BLaER1 (cell line): ENCODE measurements at regions not wholly inside any gene's neighbourhood (a gene's known extent, or its start where the extent isn't known, plus 50 kb on each side); places are given as distances from the start of the nearest gene placed in this dataset.

Experiments used
- H3K27ac ChIP-seq: shearing (Covaris generic); formaldehyde crosslinking; 2 replicates; pipeline ENCODE4 v1.8.1; 2022
- H3K27me3 ChIP-seq: shearing (Covaris generic); formaldehyde crosslinking; 2 replicates; pipeline ENCODE4 v1.8.1; 2022
- H3K36me3 ChIP-seq: shearing (Covaris generic); formaldehyde crosslinking; 2 replicates; pipeline ENCODE4 v1.8.1; 2022
- H3K4me1 ChIP-seq: shearing (Covaris generic); formaldehyde crosslinking; 2 replicates; pipeline ENCODE4 v1.8.1; 2022
- H3K4me2 ChIP-seq: shearing (Covaris generic); formaldehyde crosslinking; 2 replicates; pipeline ENCODE4 v1.8.1; 2022
- H3K4me3 ChIP-seq: shearing (Covaris generic); formaldehyde crosslinking; 2 replicates; pipeline ENCODE4 v1.8.1; 2022
- H3K9ac ChIP-seq: shearing (Covaris generic); formaldehyde crosslinking; 2 replicates; pipeline ENCODE4 v1.8.1; 2022
- H3K9me3 ChIP-seq: shearing (Covaris generic); formaldehyde crosslinking; 2 replicates; pipeline ENCODE4 v1.8.1; 2022
- H4K20me1 ChIP-seq: shearing (Covaris generic); formaldehyde crosslinking; 2 replicates; pipeline ENCODE4 v1.8.1; 2022
- Cebpa-rat ChIP-seq: shearing (Covaris generic); IDR thresholded peaks from 2 replicates; pipeline ENCODE4 v1.8.1; 2022

DNA sequence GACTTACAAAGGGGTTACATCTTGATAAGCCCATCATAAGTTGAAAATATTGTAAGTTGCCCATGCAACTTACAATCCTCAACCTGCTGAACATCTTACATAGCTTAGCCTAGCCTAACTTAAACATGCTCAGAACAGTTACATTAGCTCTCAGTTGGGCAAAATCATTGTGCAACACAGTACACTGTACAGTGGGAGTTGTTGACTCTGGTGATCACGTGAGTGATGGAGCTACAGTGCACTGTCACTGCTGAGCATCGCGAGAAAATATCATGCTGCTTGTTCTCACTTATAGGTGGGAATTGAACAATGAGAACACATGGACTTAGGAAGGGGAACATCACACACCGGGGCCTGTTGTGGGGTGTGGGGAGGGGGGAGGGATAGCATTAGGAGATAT, 214.9 kb upstream of the ZMIZ1 start:
- H3K4me2 ChIP-seq = no peak overlapping the region
- no peaks in the 10 kb centered on the region for H3K4me1 ChIP-seq
- H3K4me3 ChIP-seq = no peak overlapping the region
- no peaks in the 10 kb centered on the region for H3K36me3 ChIP-seq
- no peaks in the 10 kb centered on the region for H3K27me3 ChIP-seq
- TF ChIP-seq Cebpa-rat = no peak
- no peaks in the 10 kb centered on the region for H4K20me1 ChIP-seq
- H3K27ac ChIP-seq = no peak overlapping the region
- H3K9ac ChIP-seq = no peak overlapping the region
- no peaks in the 10 kb centered on the region for H3K9me3 ChIP-seq

DNA sequence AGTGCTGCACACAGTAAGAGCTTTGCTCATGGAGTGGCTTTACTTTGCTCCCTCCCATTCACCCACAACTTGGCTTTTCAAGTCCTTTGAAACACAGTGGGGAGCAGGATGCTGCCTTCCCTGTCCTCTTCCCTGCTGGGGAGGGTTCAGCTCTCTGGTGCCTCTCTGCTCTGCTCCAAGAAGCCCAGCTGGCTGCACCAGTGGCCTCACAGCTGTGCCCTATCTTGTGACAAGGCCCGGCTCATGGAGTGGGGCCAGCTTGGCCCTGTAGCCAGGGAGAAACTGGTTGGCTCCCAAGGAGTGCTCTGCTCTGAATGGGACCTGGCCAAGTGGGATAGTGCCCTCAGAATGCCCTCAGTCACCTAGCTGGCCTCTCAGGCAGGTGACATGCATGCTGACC, 212.3 kb upstream of the ZMIZ1 start:
- no peaks in the 10 kb centered on the region for H3K27me3 ChIP-seq
- no peaks in the 10 kb centered on the region for H3K36me3 ChIP-seq
- H3K9me3 ChIP-seq = no peaks in the 10 kb centered on the region
- no peaks in the 10 kb centered on the region for H3K4me1 ChIP-seq
- no peak overlapping the region for H3K27ac ChIP-seq
- no peak overlapping the region for H3K4me2 ChIP-seq
- no peak overlapping the region for H3K4me3 ChIP-seq
- H4K20me1 ChIP-seq = no peaks in the 10 kb centered on the region
- no peak for TF ChIP-seq Cebpa-rat
- no peak overlapping the region for H3K9ac ChIP-seq

DNA sequence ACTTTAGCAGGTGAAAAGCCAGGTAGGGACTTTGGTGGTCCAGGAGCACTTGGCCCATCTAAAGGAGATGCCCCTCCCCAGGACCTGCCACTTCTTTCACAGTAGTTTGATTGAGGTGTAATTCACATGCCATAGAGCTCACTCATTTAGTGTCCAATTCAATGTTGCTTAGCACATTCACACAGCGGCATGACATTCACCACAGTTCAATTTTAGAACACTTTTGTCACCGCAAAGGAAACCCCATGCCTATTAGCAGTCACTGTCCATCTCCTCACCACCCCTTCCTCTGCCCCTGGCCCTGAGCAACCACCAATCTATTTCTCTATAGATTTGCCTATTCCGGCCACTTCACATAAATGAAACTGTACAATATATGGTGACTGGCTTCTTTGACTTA, 211.6 kb upstream of the ZMIZ1 start:
- no peaks in the 10 kb centered on the region for H3K4me1 ChIP-seq
- H3K9ac ChIP-seq = no peak overlapping the region
- no peaks in the 10 kb centered on the region for H3K9me3 ChIP-seq
- H3K36me3 ChIP-seq = no peaks in the 10 kb centered on the region
- no peak overlapping the region for H3K27ac ChIP-seq
- H3K27me3 ChIP-seq = no peaks in the 10 kb centered on the region
- no peak overlapping the region for H3K4me3 ChIP-seq
- no peak for TF ChIP-seq Cebpa-rat
- no peak overlapping the region for H3K4me2 ChIP-seq
- H4K20me1 ChIP-seq = no peaks in the 10 kb centered on the region

DNA sequence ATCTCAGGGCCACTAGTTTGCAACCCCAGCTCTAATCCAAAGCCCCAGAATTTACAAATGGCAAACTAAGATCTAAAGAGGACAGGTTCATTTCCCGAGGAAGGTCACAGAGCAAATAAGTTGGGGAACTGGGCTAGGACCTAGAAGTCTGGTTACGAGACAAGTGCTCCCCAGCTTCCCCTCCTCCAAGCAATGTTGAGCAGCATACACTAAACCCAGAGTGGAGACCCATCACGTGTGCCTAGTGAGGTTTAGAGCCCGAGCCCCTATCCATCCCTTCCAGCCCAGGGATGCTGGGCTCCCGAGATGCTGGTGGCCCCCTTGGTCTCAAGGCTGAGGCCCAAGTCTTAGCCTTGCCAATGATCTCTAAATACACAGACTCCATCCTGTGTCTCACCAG, 209.5 kb upstream of the ZMIZ1 start:
- no peaks in the 10 kb centered on the region for H4K20me1 ChIP-seq
- H3K9ac ChIP-seq = no peak overlapping the region
- H3K4me2 ChIP-seq = no peak overlapping the region
- H3K4me3 ChIP-seq = no peak overlapping the region
- no peaks in the 10 kb centered on the region for H3K9me3 ChIP-seq
- no peaks in the 10 kb centered on the region for H3K36me3 ChIP-seq
- H3K4me1 ChIP-seq = no peaks in the 10 kb centered on the region
- no peak for TF ChIP-seq Cebpa-rat
- H3K27me3 ChIP-seq = no peaks in the 10 kb centered on the region
- no peak overlapping the region for H3K27ac ChIP-seq

DNA sequence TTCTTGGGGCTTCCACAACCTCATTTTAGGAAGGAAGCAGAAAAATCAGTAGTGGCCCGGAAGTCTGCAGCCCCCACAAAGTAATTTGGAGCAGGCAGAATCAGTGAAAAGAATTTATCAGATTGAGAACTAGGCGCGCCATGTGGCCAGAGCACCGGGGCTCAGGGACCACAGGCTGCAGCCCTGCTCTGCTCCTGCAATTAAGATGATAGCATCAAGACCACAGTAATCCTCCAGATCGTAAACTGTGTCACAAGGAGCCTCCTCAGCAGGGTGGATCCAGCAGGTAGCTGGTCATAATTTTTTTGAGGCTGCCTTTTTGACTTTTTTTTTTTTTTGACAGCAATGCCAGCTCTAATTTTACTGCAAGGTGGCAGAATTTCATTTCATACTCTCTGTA, 209.0 kb upstream of the ZMIZ1 start:
- H3K9ac ChIP-seq = no peak overlapping the region
- no peaks in the 10 kb centered on the region for H3K4me1 ChIP-seq
- no peaks in the 10 kb centered on the region for H3K27me3 ChIP-seq
- H3K4me3 ChIP-seq = no peak overlapping the region
- H3K9me3 ChIP-seq = no peaks in the 10 kb centered on the region
- H3K4me2 ChIP-seq = no peak overlapping the region
- no peak overlapping the region for H3K27ac ChIP-seq
- H3K36me3 ChIP-seq = no peaks in the 10 kb centered on the region
- no peak for TF ChIP-seq Cebpa-rat
- no peaks in the 10 kb centered on the region for H4K20me1 ChIP-seq

DNA sequence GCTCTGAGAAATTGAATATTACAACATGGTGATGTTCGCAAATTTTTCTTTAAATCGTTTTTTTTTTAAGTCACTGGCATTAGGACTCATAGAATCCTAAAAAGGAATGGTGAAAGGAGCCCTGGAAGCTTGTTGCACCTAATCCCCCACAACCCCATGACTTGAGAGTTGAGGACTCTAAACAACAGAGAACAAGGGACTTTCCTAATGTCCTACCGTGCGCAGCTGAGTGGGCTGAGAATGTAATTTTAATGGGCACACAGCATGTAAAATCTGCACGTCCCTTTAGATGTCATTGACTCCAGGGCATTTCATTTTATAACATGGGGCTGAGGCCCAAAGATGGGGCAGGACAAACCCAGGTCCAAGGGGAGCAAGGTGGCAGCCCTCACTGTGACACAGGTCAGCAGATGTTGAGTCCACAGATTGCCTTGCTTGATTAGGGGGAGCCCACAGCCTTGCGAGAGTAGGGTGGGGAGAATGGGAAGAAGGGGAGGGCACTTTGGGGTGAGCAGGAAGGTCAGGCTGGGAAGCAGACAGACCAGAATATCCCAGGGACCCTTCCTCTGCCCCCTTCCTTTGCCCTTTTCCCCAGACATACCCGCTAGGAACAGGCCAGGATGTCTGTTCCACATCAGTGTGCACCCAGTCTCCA, 208.4 kb upstream of the ZMIZ1 start:
- TF ChIP-seq Cebpa-rat = no peak
- H3K27me3 ChIP-seq = no peaks in the 10 kb centered on the region
- H3K27ac ChIP-seq = no peak overlapping the region
- H4K20me1 ChIP-seq = no peaks in the 10 kb centered on the region
- no peaks in the 10 kb centered on the region for H3K36me3 ChIP-seq
- H3K4me3 ChIP-seq = no peak overlapping the region
- no peak overlapping the region for H3K9ac ChIP-seq
- H3K4me1 ChIP-seq = no peaks in the 10 kb centered on the region
- no peaks in the 10 kb centered on the region for H3K9me3 ChIP-seq
- H3K4me2 ChIP-seq = no peak overlapping the region

DNA sequence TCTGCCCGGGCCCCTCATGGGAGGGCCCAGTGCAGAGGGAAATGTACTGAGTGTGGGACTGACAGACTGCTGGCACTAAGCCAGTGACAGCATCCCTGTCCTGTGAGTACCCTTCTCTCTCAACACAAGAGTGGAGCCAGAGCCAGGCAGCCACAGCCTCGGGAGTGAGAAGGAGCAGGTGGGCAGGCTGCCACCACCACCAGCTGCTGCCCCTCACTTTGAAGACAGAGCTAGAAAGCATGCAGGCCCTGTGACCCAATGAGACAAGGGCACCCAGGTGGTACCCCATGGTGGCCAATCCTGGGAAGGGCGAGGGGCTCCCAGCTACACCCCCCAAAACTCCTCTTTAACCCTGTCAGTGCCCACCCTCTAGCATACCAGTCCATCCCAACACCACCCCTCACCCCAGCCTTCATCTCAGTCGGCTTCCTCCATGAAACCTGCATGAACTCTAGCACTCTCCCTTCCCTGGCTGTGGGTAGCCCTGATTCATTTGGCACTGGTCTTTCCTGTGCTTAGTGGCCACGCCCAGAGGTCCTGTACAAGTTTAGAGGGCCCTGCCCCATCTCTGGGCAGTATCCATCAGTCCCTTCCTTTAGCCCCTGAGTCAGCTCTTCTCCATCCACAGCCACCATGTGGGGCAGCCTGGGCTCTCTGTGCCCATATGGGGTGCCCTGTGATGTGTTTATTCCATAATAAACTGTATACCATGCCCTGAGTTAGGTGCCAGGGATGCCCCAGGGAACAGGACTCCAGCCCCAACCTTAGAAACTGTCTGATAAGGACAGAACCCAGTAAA, 207.0 kb upstream of the ZMIZ1 start:
- TF ChIP-seq Cebpa-rat = no peak
- no peak overlapping the region for H3K4me2 ChIP-seq

DNA sequence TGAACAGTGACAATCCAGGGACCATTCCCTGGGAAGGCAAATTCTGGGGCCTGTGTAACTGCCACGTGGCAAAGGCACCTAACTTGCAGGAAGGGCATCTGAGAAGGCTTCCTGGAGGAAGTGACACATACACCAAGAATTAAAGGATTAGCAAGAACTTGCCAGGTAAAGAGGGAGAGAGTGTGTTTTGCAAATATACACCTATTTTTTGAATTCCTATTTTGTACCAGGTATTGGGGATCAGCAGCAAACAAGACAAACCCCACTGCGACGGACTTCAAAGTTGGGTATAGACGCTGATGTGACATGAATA, 206.5 kb upstream of the ZMIZ1 start:
- H3K4me2 ChIP-seq = no peak overlapping the region

More for the DNA sequence above, 207.0 kb upstream of the ZMIZ1 start:
- H3K9ac ChIP-seq = no peak overlapping the region
- H4K20me1 ChIP-seq = no peaks in the 10 kb centered on the region
- no peaks in the 10 kb centered on the region for H3K9me3 ChIP-seq
- no peaks in the 10 kb centered on the region for H3K27me3 ChIP-seq
- H3K27ac ChIP-seq = no peak overlapping the region
- H3K4me1 ChIP-seq = no peaks in the 10 kb centered on the region
- no peak overlapping the region for H3K4me3 ChIP-seq
- no peaks in the 10 kb centered on the region for H3K36me3 ChIP-seq

DNA sequence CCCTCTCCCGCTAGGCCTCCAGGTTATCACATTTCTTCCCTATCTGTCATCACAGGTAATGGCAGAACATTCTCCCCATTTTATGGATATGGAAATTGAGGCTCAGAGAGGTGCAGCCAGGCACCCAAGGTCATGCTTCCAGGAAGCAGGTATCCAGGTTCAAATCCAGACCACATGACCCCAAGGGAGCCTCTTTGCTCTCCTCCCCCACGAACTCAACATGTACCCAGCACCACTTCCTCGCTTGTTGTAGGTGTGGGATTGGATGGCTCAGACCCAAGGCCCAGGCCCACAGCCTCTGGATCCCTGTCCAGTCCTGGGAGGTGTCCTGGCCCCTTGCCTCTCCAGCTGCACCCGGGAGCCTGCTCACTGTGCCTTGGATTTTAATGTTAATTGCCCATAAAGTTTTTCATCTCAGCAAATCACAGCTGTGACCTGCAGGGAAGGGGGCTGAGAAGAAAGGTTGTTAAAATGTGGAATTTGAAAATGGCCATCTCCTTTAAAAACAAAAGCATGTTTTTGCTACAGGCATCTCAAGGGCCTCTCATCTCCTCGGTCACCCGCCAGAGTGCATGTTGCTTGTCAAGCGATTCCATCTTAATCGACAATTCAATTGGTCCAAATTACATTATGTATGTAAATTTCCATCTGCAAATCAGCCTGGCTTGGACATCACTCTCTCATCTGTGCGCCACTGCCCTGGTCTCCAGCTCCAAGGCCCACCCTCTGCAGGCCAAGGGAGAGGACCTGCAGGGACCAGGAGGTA, 205.4 kb upstream of the ZMIZ1 start:
- no peak overlapping the region for H3K4me2 ChIP-seq
- H3K4me3 ChIP-seq = no peak overlapping the region
- no peak for TF ChIP-seq Cebpa-rat
- no peak overlapping the region for H3K27ac ChIP-seq
- no peaks in the 10 kb centered on the region for H3K27me3 ChIP-seq
- no peaks in the 10 kb centered on the region for H3K36me3 ChIP-seq
- H4K20me1 ChIP-seq = no peaks in the 10 kb centered on the region
- H3K9ac ChIP-seq = no peak overlapping the region
- no peaks in the 10 kb centered on the region for H3K4me1 ChIP-seq
- no peaks in the 10 kb centered on the region for H3K9me3 ChIP-seq

More for the DNA sequence above, 206.5 kb upstream of the ZMIZ1 start:
- Histone ChIP-seq H3K9ac (no peak overlapping the region), H3K4me1 (no peaks in the 10 kb centered on the region), H3K27ac (no peak overlapping the region), H3K36me3 (no peaks in the 10 kb centered on the region), H3K9me3 (no peaks in the 10 kb centered on the region), H3K4me3 (no peak overlapping the region), H3K27me3 (no peaks in the 10 kb centered on the region), H4K20me1 (no peaks in the 10 kb centered on the region)
- no peak for TF ChIP-seq Cebpa-rat

DNA sequence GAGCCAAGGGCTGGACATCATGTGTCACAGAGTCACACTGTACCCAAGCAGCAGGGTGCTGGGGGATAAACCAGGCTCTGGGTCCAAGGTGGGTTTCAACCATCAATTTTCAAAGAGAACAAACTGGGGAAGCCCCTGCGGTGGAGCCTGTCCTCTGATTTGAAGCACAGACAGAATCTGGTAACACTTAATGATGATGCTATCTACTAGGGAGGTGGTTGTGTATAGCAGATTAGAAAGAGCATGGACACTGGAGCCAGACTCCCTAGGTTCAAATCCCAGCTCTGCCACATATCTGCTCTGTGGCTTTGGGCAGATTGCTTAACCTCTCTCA, 204.9 kb upstream of the ZMIZ1 start:
- H3K9me3 ChIP-seq = no peaks in the 10 kb centered on the region
- no peak overlapping the region for H3K27ac ChIP-seq
- H4K20me1 ChIP-seq = no peaks in the 10 kb centered on the region
- no peak overlapping the region for H3K9ac ChIP-seq
- no peaks in the 10 kb centered on the region for H3K4me1 ChIP-seq
- no peak for TF ChIP-seq Cebpa-rat
- no peak overlapping the region for H3K4me3 ChIP-seq
- no peaks in the 10 kb centered on the region for H3K36me3 ChIP-seq
- no peaks in the 10 kb centered on the region for H3K27me3 ChIP-seq
- no peak overlapping the region for H3K4me2 ChIP-seq
